Astrocyte of the hippocampus (primary cell): ENCODE measurements at regions not wholly inside any gene's neighbourhood (a gene's known extent, or its start where the extent isn't known, plus 50 kb on each side); places are given as distances from the start of the nearest gene placed in this dataset.
A peak's percentile ranks its signal among the peaks of the same experiment; 100 is the strongest.

ENCODE experiments used
- DNase-seq: peaks from one replicate; pipeline ENCODE4 v3.0.0; 2011; ENCODE audit warnings: low read depth, low spot score

- DNase-seq = peak; percentile 20
Measured at GRCh38 chr12:123041811-123042655, 61.6 kb downstream of the ARL6IP4 start.

DNA sequence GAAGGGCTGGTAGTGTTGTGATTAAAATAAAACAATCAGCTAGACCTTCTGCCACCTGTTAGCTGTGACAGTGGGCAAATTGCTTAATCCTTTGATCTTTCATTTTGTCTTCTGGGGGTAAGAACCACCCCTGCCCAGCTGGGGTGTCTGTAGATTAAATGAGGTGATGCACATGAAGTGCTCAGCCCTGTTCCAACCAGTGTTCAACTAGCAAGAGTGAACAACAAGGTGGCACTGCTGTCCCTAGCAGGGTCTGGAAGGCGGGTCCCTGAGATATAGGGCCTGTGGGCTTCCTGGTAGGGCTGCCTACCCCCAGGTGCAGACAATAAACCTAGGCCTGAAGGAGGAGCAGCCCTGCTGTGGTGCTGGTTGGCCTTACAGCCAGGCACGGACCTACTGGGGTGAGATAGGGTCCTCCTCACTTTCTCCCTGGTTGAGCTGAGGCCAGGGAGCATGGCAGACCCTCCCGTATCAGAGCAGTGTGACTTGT is 60.6 kb downstream of the ARL6IP4 start:
- no peak for DNase-seq

DNA sequence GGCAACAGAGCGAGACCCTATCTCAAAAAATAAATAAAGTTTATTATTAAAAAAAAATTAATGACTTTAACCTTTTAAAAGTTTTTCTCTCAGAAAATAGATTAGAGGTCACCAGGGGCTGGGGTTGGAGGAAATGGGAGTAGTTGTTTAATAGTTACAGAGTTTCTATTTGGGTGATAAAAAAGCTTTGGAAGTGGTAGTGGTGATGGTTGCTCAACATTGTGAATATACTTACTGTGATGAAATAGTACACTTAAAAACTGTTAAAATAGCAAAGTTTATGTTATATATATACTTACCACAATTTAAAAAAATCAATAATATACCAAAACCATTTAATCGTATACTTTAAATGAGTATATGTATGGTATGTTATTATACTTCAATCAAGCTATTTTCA is 59.6 kb downstream of the ARL6IP4 start:
- no peak for DNase-seq

DNA sequence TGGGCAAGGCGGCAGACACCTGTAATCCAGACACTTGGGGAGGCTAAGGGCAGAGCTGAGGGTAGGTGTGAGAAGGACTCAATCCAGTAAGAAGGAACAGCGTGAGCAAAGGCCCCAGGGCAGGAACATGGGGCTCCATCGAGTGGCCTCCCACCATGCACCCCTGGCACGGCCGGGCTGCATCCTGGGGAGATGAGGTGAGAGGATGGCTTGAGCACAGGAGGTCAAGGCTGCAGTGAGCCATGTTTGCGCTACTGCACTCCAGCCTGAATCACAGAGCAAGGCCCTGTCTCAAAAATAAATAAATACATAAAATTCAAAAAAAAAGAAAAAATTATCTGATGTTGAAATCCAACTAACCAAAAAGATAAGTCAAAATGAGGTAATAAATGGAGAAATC is 58.5 kb downstream of the ARL6IP4 start:
- no peak for DNase-seq

GRCh38 chr12:123038486-123038885 is 58.0 kb downstream of the ARL6IP4 start:
- DNase-seq = no peak

DNA sequence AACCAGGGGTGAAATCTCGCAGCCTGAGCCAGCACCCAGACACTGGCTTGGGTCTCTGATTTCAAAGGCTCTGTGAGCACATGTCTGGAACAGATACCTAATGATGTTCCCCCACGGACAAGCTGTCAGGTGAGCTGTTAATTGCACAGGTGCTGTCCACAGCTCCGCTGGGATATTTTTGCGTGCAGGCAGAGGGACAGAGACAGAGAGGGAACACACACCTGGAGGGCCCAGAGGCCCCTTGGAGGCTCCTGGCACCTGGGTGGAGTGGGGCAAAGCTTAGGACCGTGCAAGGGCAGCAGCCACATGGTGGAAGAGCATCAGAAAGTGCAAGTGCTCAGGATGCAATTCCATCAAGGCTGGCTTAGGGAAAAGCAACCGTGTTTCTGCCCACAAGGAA is 57.3 kb downstream of the ARL6IP4 start:
- DNase-seq = no peak

- DNase-seq = no peak
Measured at GRCh38 chr12:123036466-123037285, 56.2 kb downstream of the ARL6IP4 start.

DNA sequence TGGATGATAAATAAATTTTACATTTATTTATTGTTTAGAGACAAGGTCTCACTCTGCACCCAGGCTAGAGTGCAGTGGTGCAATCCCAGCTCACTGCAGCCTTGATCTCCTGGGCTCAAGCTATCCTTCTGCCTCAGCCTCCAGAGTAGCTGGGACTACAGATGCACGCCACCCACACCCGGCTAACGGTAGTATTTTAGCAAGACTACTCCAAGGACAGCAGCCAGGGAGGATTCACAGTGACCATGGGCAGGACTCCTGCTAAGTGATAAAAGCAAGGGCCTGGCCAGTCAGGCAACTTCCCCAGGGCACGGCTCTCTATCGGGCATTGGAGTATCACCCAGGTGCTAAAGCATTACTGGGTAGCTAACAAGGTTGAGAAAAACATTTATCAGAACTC is 55.4 kb downstream of the ARL6IP4 start:
- no peak for DNase-seq

GRCh38 chr12:123034865-123035264 is 54.4 kb downstream of the ARL6IP4 start:
- peak; percentile 61 for DNase-seq

- DNase-seq = no peak
Measured at GRCh38 chr12:123034022-123034541, 53.6 kb downstream of the ARL6IP4 start.

GRCh38 chr12:123033392-123034021 is 53.0 kb downstream of the ARL6IP4 start:
- DNase-seq = no peak

DNA sequence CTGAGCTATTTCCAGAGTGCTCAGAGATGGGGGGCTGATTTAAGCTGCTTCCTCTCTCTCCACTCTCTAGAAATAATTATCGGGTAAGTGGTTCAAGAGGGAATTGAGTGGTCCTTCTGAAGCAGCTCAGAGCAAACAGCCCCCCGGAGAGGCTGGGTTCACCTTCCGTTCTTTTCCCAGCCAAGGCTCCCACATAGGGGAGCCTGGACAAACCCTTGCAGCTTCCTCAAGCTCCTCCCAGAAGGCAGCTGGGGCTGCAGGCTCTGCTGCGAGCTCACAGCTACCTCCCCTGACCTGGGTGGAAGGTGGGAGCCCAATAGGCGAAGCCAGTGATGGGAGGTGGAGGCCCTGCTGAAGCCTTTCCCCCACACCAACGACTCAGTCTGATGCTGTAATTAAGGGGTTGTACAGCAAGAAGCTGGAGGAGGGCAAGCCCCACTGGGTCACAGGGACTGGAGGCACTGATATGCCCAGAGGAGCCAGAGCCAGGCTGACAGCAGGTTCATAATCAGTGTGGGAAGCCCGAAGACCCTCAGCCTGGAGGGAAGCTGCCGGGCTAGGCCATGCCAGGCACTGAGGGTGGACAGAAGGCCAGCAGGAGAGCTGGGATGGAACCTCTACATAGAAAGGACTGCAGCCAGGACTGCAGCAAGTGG is 52.4 kb downstream of the ARL6IP4 start:
- DNase-seq = no peak
